ENCODE measurements at regions not wholly inside any gene's neighbourhood (a gene's known extent, or its start where the extent isn't known, plus 50 kb on each side); places are given as distances from the start of the nearest gene placed in this dataset.

DNA sequence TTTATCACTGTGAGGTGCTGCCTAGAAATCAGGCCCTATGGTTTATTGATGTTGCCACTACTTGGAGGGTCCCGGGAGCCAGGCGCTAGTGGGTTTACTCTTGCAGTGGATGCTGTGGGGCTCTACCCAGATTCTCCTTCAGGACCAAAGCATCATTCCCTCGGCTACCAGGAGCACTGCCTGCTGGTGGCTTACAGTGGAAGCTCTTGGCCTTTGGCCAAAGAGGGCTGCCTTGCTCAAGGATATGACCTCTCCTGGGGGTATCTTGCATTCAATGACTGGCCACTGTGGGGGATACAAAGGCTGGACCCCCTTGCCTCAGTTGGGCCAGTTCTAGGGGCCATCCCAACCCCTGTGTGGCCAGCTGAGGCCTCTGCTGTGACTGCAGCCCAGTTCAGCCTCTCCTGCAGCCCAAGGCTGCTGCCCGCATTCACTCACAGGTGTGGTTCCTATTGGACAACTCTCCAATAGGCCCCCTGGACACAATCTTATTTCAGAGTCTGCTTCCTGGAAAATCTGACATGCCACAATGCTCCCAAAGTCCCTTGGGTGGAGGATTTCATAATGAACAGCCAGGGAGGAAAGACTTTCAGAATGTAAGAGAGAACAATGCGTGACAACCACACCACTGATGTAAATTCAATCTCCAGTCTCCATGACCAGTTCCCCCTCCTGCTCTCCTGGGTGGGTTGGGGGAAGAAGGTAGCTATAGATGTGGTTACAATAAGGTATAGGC lies 196.3 kb downstream of the SNX10 start:
- no peaks in the 10 kb centered on the region for H3F3A ChIP-seq (ENCODE audit: low read depth)
- H3K9me3 ChIP-seq (ENCODE audit: low read depth): no peaks in the 10 kb centered on the region
- H3K79me2 ChIP-seq (ENCODE audit: low read depth): no peaks in the 10 kb centered on the region
- no peak overlapping the region for H3K4me3 Mint-ChIP-seq
- peaks cover 3% of the 10 kb centered on the region for H3K36me3 Mint-ChIP-seq
- H3K36me3 ChIP-seq: no peaks in the 10 kb centered on the region
- peaks cover 24% of the 10 kb centered on the region for H3K4me1 Mint-ChIP-seq
- H2AFZ ChIP-seq (replicated peaks): no peak overlapping the region
- H3K4me1 ChIP-seq: peaks cover 8% of the 10 kb centered on the region
- H3K27ac Mint-ChIP-seq: no peak overlapping the region
- no peak overlapping the region for H3K4me3 ChIP-seq
- no peak for DNase-seq (ENCODE audit: low spot score)
- TF ChIP-seq EZH2phosphoT487 (IDR thresholded peaks at IDR 0.05) (no peak), EZH2 (IDR thresholded peaks at IDR 0.05) (no peak), CTCF (IDR thresholded peaks at IDR 0.05) (no peak)
- H3K4me2 ChIP-seq: no peak overlapping the region
- no peaks in the 10 kb centered on the region for H3K27me3 ChIP-seq
- H3K27me3 Mint-ChIP-seq (ENCODE audit: insufficient read depth, low read depth): no peaks in the 10 kb centered on the region
- peaks cover 4% of the 10 kb centered on the region for H3K9me3 Mint-ChIP-seq
- H3K27ac ChIP-seq: no peak overlapping the region
- H4K20me1 ChIP-seq (ENCODE audit: low read depth): no peaks in the 10 kb centered on the region
- no peak overlapping the region for H3K9ac ChIP-seq

DNA sequence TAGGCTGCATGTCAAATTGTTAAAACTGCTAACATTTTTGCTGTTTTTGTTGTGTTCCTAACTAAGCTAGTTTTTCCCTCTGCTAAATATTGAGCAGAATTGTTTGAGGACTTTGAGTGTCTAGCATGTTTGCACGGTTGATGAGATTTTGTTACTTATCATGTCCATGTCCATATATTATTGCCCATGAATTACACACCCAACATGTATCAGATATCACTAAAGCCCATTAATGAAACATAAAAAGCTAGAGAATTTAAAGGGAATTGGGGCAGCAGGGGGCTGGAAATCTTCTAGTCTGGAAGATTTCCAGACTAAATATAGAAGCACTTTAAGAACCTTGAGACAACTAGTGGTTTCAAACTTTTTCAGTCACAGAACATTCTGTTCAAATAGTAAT lies 197.7 kb downstream of the SNX10 start:
- Histone ChIP-seq H3K4me1 (peaks cover 13% of the 10 kb centered on the region), H3K27ac (no peak overlapping the region), H3K9me3 (ENCODE audit: low read depth) (no peaks in the 10 kb centered on the region), H3K27me3 (no peaks in the 10 kb centered on the region), H2AFZ (replicated peaks) (no peak overlapping the region), H3K79me2 (ENCODE audit: low read depth) (no peaks in the 10 kb centered on the region), H3F3A (ENCODE audit: low read depth) (no peaks in the 10 kb centered on the region), H3K4me2 (no peak overlapping the region), H4K20me1 (ENCODE audit: low read depth) (no peaks in the 10 kb centered on the region), H3K36me3 (no peaks in the 10 kb centered on the region), H3K4me3 (no peak overlapping the region), H3K9ac (no peak overlapping the region)
- H3K4me3 Mint-ChIP-seq: no peak overlapping the region
- no peak for TF ChIP-seq EZH2phosphoT487 (IDR thresholded peaks at IDR 0.05)
- no peak for TF ChIP-seq EZH2 (IDR thresholded peaks at IDR 0.05)
- TF ChIP-seq CTCF (IDR thresholded peaks at IDR 0.05): no peak
- H3K27me3 Mint-ChIP-seq (ENCODE audit: insufficient read depth, low read depth): no peaks in the 10 kb centered on the region
- no peaks in the 10 kb centered on the region for H3K9me3 Mint-ChIP-seq
- H3K27ac Mint-ChIP-seq: no peak overlapping the region
- H3K4me1 Mint-ChIP-seq: peaks cover 27% of the 10 kb centered on the region
- no peak for DNase-seq (ENCODE audit: low spot score)
- H3K36me3 Mint-ChIP-seq: no peaks in the 10 kb centered on the region

- H3F3A ChIP-seq (ENCODE audit: low read depth): no peaks in the 10 kb centered on the region
- H3K9me3 ChIP-seq (ENCODE audit: low read depth): no peaks in the 10 kb centered on the region
- H3K9me3 Mint-ChIP-seq: no peaks in the 10 kb centered on the region
Measured at GRCh38 chr7:26489906-26490639, 198.4 kb downstream of the SNX10 start.

More at GRCh38 chr7:26489906-26490639, 198.4 kb downstream of the SNX10 start:
- peaks cover 24% of the 10 kb centered on the region for H3K4me1 Mint-ChIP-seq
- H3K4me1 ChIP-seq: peaks cover 13% of the 10 kb centered on the region
- no peak overlapping the region for H2AFZ ChIP-seq (replicated peaks)
- no peak overlapping the region for H3K27ac ChIP-seq
- no peak overlapping the region for H3K9ac ChIP-seq
- no peaks in the 10 kb centered on the region for H3K79me2 ChIP-seq (ENCODE audit: low read depth)
- H3K4me3 ChIP-seq: no peak overlapping the region
- no peaks in the 10 kb centered on the region for H3K36me3 ChIP-seq
- no peak overlapping the region for H3K4me3 Mint-ChIP-seq
- H3K4me2 ChIP-seq: no peak overlapping the region
- TF ChIP-seq CTCF (IDR thresholded peaks at IDR 0.05) (no peak), EZH2phosphoT487 (IDR thresholded peaks at IDR 0.05) (no peak), EZH2 (IDR thresholded peaks at IDR 0.05) (no peak)
- H4K20me1 ChIP-seq (ENCODE audit: low read depth): no peaks in the 10 kb centered on the region
- H3K27ac Mint-ChIP-seq: no peak overlapping the region
- no peak for DNase-seq (ENCODE audit: low spot score)
- no peaks in the 10 kb centered on the region for H3K36me3 Mint-ChIP-seq
- no peaks in the 10 kb centered on the region for H3K27me3 Mint-ChIP-seq (ENCODE audit: insufficient read depth, low read depth)
- no peaks in the 10 kb centered on the region for H3K27me3 ChIP-seq

Measured in neural progenitor cell (in vitro differentiated cells).